ENCODE measurements at regions not wholly inside any gene's neighbourhood (a gene's known extent, or its start where the extent isn't known, plus 50 kb on each side); places are given as distances from the start of the nearest gene placed in this dataset.

- H3K36me3 ChIP-seq (ENCODE audit: control insufficient read depth in 2 of 2, insufficient read depth in 2 of 2, low read length in 1 of 2): no peaks in the 10 kb centered on the region
- H3K4me3 ChIP-seq (ENCODE audit: low read length in 2 of 2): no peak overlapping the region
- peaks cover 18 to 77% of the 10 kb centered on the region in 2 donors for H3K4me1 ChIP-seq (ENCODE audit: control insufficient read depth in 2 of 2, insufficient read depth in 2 of 2, low read length in 2 of 2)
- DNase-seq (ENCODE audit: low read depth in 6 of 9, low spot score in 9 of 9): peak in 1 of 9 donors; percentile 50
- H3K27ac ChIP-seq (ENCODE audit: low read depth in 1 of 2, low read length in 1 of 2): peak overlapping the region in 1 of 2 donors; percentile 19
- 55% methylated on average over 10 of the region's 10 CpGs for WGBS
- H3K9me3 ChIP-seq (ENCODE audit: control insufficient read depth in 2 of 2, insufficient read depth in 1 of 2, low read length in 1 of 2): no peaks in the 10 kb centered on the region
- peaks cover 0 to 11% of the 10 kb centered on the region in 2 donors for H3K27me3 ChIP-seq (ENCODE audit: control insufficient read depth in 2 of 2, insufficient read depth in 1 of 2, low read length in 1 of 2)
These were observed 172.5 kb upstream of the TLE3 start for GRCh38 chr15:70269991-70270751.

- Histone ChIP-seq H3K27ac (ENCODE audit: low read depth in 1 of 2, low read length in 1 of 2) (peak overlapping the region in 1 of 2 donors; percentile 13), H3K9me3 (ENCODE audit: control insufficient read depth in 2 of 2, insufficient read depth in 1 of 2, low read length in 1 of 2) (no peaks in the 10 kb centered on the region), H3K36me3 (ENCODE audit: control insufficient read depth in 2 of 2, insufficient read depth in 2 of 2, low read length in 1 of 2) (no peaks in the 10 kb centered on the region), H3K4me1 (ENCODE audit: control insufficient read depth in 2 of 2, insufficient read depth in 2 of 2, low read length in 2 of 2) (peaks cover 18 to 85% of the 10 kb centered on the region in 2 donors), H3K27me3 (ENCODE audit: control insufficient read depth in 2 of 2, insufficient read depth in 1 of 2, low read length in 1 of 2) (peaks cover 0 to 11% of the 10 kb centered on the region in 2 donors), H3K4me3 (ENCODE audit: low read length in 2 of 2) (no peak overlapping the region)
- DNase-seq (ENCODE audit: low read depth in 6 of 9, low spot score in 9 of 9): no peak
- WGBS: 94% methylated on average over 9 of the region's 9 CpGs
These were observed 171.7 kb upstream of the TLE3 start for GRCh38 chr15:70269311-70269911.

- no peaks in the 10 kb centered on the region for H3K36me3 ChIP-seq (ENCODE audit: control insufficient read depth in 2 of 2, insufficient read depth in 2 of 2, low read length in 1 of 2)
- WGBS: 69% methylated on average over 18 of the region's 18 CpGs
- H3K27me3 ChIP-seq (ENCODE audit: control insufficient read depth in 2 of 2, insufficient read depth in 1 of 2, low read length in 1 of 2): peaks cover 0 to 13% of the 10 kb centered on the region in 2 donors
- no peaks in the 10 kb centered on the region for H3K9me3 ChIP-seq (ENCODE audit: control insufficient read depth in 2 of 2, insufficient read depth in 1 of 2, low read length in 1 of 2)
- peak in 4 of 9 donors; percentile 58 to 83 (median 70) for DNase-seq (ENCODE audit: low read depth in 6 of 9, low spot score in 9 of 9)
- H3K4me1 ChIP-seq (ENCODE audit: control insufficient read depth in 2 of 2, insufficient read depth in 2 of 2, low read length in 2 of 2): peaks cover 18 to 91% of the 10 kb centered on the region in 2 donors
- H3K27ac ChIP-seq (ENCODE audit: low read depth in 1 of 2, low read length in 1 of 2): peak overlapping the region in 1 of 2 donors; percentile 13
- H3K4me3 ChIP-seq (ENCODE audit: low read length in 2 of 2): no peak overlapping the region
These were observed 171.1 kb upstream of the TLE3 start for GRCh38 chr15:70268698-70269251.

- Histone ChIP-seq H3K27ac (ENCODE audit: low read depth in 1 of 2, low read length in 1 of 2) (no peak overlapping the region), H3K9me3 (ENCODE audit: control insufficient read depth in 2 of 2, insufficient read depth in 1 of 2, low read length in 1 of 2) (no peaks in the 10 kb centered on the region), H3K36me3 (ENCODE audit: control insufficient read depth in 2 of 2, insufficient read depth in 2 of 2, low read length in 1 of 2) (no peaks in the 10 kb centered on the region), H3K4me3 (ENCODE audit: low read length in 2 of 2) (no peak overlapping the region), H3K4me1 (ENCODE audit: control insufficient read depth in 2 of 2, insufficient read depth in 2 of 2, low read length in 2 of 2) (peaks cover 18 to 95% of the 10 kb centered on the region in 2 donors), H3K27me3 (ENCODE audit: control insufficient read depth in 2 of 2, insufficient read depth in 1 of 2, low read length in 1 of 2) (peaks cover 0 to 13% of the 10 kb centered on the region in 2 donors)
- WGBS: 94% methylated on average over 6 of the region's 6 CpGs
- DNase-seq (ENCODE audit: low read depth in 6 of 9, low spot score in 9 of 9): no peak
These were observed 170.2 kb upstream of the TLE3 start for GRCh38 chr15:70267879-70268278.

GRCh38 chr15:70267306-70267705, 169.6 kb upstream of the TLE3 start:
- H3K4me3 ChIP-seq (ENCODE audit: low read length in 2 of 2): no peak overlapping the region
- H3K27me3 ChIP-seq (ENCODE audit: control insufficient read depth in 2 of 2, insufficient read depth in 1 of 2, low read length in 1 of 2): peaks cover 0 to 13% of the 10 kb centered on the region in 2 donors
- H3K4me1 ChIP-seq (ENCODE audit: control insufficient read depth in 2 of 2, insufficient read depth in 2 of 2, low read length in 2 of 2): peaks cover 18 to 99% of the 10 kb centered on the region in 2 donors
- DNase-seq (ENCODE audit: low read depth in 6 of 9, low spot score in 9 of 9): no peak
- no peaks in the 10 kb centered on the region for H3K9me3 ChIP-seq (ENCODE audit: control insufficient read depth in 2 of 2, insufficient read depth in 1 of 2, low read length in 1 of 2)
- 96% methylated on average over 2 of the region's 2 CpGs for WGBS
- H3K27ac ChIP-seq (ENCODE audit: low read depth in 1 of 2, low read length in 1 of 2): no peak overlapping the region
- H3K36me3 ChIP-seq (ENCODE audit: control insufficient read depth in 2 of 2, insufficient read depth in 2 of 2, low read length in 1 of 2): no peaks in the 10 kb centered on the region

- Histone ChIP-seq H3K4me1 (ENCODE audit: control insufficient read depth in 2 of 2, insufficient read depth in 2 of 2, low read length in 2 of 2) (peaks cover 18 to 99% of the 10 kb centered on the region in 2 donors), H3K4me3 (ENCODE audit: low read length in 2 of 2) (no peak overlapping the region), H3K9me3 (ENCODE audit: control insufficient read depth in 2 of 2, insufficient read depth in 1 of 2, low read length in 1 of 2) (no peaks in the 10 kb centered on the region), H3K27ac (ENCODE audit: low read depth in 1 of 2, low read length in 1 of 2) (no peak overlapping the region), H3K36me3 (ENCODE audit: control insufficient read depth in 2 of 2, insufficient read depth in 2 of 2, low read length in 1 of 2) (no peaks in the 10 kb centered on the region), H3K27me3 (ENCODE audit: control insufficient read depth in 2 of 2, insufficient read depth in 1 of 2, low read length in 1 of 2) (peaks cover 0 to 13% of the 10 kb centered on the region in 2 donors)
- no peak for DNase-seq (ENCODE audit: low read depth in 6 of 9, low spot score in 9 of 9)
- 17% methylated on average over 24 of the region's 24 CpGs for WGBS
These were observed 168.8 kb upstream of the TLE3 start for GRCh38 chr15:70266412-70267121.

- Histone ChIP-seq H3K4me3 (ENCODE audit: low read length in 2 of 2) (no peak overlapping the region), H3K36me3 (ENCODE audit: control insufficient read depth in 2 of 2, insufficient read depth in 2 of 2, low read length in 1 of 2) (no peaks in the 10 kb centered on the region), H3K27me3 (ENCODE audit: control insufficient read depth in 2 of 2, insufficient read depth in 1 of 2, low read length in 1 of 2) (peaks cover 0 to 13% of the 10 kb centered on the region in 2 donors), H3K9me3 (ENCODE audit: control insufficient read depth in 2 of 2, insufficient read depth in 1 of 2, low read length in 1 of 2) (no peaks in the 10 kb centered on the region), H3K4me1 (ENCODE audit: control insufficient read depth in 2 of 2, insufficient read depth in 2 of 2, low read length in 2 of 2) (peaks cover 18 to 99% of the 10 kb centered on the region in 2 donors), H3K27ac (ENCODE audit: low read depth in 1 of 2, low read length in 1 of 2) (no peak overlapping the region)
- DNase-seq (ENCODE audit: low read depth in 6 of 9, low spot score in 9 of 9): peak in 1 of 9 donors; percentile 50
- WGBS: 16% methylated on average over 8 of the region's 8 CpGs
These were observed 168.3 kb upstream of the TLE3 start for GRCh38 chr15:70265986-70266385.

GRCh38 chr15:70265466-70265978, 167.8 kb upstream of the TLE3 start:
- no peak overlapping the region for H3K4me3 ChIP-seq (ENCODE audit: low read length in 2 of 2)
- no peaks in the 10 kb centered on the region for H3K9me3 ChIP-seq (ENCODE audit: control insufficient read depth in 2 of 2, insufficient read depth in 1 of 2, low read length in 1 of 2)
- H3K27me3 ChIP-seq (ENCODE audit: control insufficient read depth in 2 of 2, insufficient read depth in 1 of 2, low read length in 1 of 2): peaks cover 0 to 13% of the 10 kb centered on the region in 2 donors
- 73% methylated on average over 9 of the region's 9 CpGs for WGBS
- no peak for DNase-seq (ENCODE audit: low read depth in 6 of 9, low spot score in 9 of 9)
- peaks cover 22 to 99% of the 10 kb centered on the region in 2 donors for H3K4me1 ChIP-seq (ENCODE audit: control insufficient read depth in 2 of 2, insufficient read depth in 2 of 2, low read length in 2 of 2)
- no peaks in the 10 kb centered on the region for H3K36me3 ChIP-seq (ENCODE audit: control insufficient read depth in 2 of 2, insufficient read depth in 2 of 2, low read length in 1 of 2)
- H3K27ac ChIP-seq (ENCODE audit: low read depth in 1 of 2, low read length in 1 of 2): no peak overlapping the region

Measured in thymus (tissue), 11 donors.